GM18507 (cell line): ENCODE measurements at regions not wholly inside any gene's neighbourhood (a gene's known extent, or its start where the extent isn't known, plus 50 kb on each side); places are given as distances from the start of the nearest gene placed in this dataset.
"Not testable (repeated sequence)": the region's sequence is repeated elsewhere in the genome, so short reads cannot be mapped to it uniquely, and the experiment has no call there.

Experiments
- DNase-seq: peaks from one replicate; pipeline ENCODE4 v3.0.0; 2011; ENCODE audit warnings: low read depth; ENCODE audit not compliant: insufficient read length; ENCODE audit errors: extremely low spot score
- FAIRE-seq: peaks from 2 replicates; lab custom pipeline; 2011; peaks lifted over from hg19 to GRCh38; lab: Jason Lieb, UNC

- DNase-seq, result no peak
- no peak for FAIRE-seq
These were observed 252.6 kb downstream of the NPHP4 start for GRCh38 chr1:5739561-5740078.

DNA sequence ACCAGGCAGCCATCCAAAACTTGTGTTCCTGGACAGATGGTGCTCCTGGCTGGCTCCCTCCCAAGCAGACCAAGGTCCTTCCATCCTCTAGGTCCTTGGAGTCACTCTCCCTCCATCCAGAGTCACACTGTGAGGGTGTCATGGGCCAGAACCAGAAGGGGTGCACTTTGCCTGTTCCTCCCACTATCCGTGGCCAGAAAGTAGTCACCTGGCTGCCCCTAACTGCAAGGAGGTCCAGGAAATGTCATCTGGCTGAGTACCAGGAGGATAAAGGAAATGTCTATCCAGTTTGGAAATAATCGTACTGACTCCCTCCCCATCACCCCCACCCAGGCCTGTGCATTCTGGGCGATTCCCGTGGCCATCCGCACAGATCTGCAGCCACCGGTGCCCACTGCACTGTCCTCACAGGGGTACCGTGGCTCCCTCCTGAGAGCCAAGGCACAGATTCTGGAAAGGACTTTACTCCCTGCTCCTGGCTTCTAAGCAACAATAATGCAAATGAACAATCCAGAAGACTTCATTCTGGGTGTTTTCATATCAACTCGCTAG is 253.2 kb downstream of the NPHP4 start:
- DNase-seq (no peak), FAIRE-seq (no peak)

- FAIRE-seq, result no peak
- DNase-seq, result no peak
These were observed 255.1 kb downstream of the NPHP4 start for GRCh38 chr1:5737081-5737480.

GRCh38 chr1:5734996-5735395 is 257.2 kb downstream of the NPHP4 start:
- no peak for DNase-seq
- FAIRE-seq, result no peak

GRCh38 chr1:5734414-5734813 is 257.8 kb downstream of the NPHP4 start:
- FAIRE-seq (no peak), DNase-seq (no peak)

GRCh38 chr1:5733596-5733995 is 258.6 kb downstream of the NPHP4 start:
- FAIRE-seq (no peak), DNase-seq (no peak)

DNA sequence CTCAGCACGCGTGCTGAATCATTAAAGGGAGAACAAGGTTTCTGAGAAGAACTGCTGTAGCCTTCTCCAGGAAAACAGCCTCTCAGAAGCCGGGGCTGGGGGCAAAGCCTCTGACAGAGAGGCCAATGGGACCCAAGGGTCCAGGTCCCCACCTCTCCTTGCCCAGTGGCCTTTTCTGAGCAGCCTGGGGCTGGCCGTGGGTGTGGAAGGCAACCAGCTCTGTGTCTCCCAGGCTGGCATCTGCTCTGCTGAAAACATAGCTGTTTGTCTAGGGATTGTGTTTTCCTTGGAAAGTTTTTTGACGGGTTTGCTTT is 261.2 kb downstream of the NPHP4 start:
- no peak for FAIRE-seq
- no peak for DNase-seq

DNA sequence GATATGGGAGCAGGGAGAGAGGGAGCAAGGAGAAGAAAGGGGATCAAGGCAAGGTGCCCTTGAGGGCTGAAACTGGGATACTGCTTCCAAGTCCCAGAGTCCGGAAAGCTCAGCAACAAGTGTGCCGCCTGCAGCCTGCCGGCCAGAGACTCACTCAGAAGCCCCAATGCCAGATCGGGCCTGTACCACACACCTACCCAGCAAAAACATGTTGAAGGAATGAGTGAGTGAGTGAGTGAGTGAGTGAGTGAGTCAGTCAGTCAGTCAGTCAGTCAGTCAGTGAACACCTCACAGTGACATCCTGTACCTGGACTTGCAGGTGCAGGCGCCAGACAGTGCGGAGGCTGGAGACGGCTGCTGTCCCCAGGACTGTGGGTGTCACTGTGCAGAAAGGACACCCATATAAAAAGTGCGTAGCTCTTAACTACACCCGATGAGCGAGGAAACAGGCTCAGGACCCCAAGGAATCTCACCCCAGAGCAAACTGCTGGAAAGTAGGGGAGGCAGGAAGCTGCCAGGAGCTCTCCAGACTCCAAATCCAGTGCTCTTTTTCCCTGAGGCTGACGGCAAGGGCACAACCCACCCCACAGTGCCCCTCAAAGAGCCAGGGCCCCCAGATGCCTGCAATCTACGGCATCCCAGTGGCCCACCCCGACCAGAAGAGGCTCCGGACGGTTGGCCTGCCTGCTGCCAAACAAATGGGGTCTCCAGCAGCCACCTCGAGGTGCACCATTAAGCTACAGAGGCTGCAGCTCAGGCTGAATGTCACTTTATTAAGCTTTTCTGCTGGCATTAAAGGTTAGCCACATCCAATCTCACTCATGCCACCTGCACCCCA is 261.7 kb downstream of the NPHP4 start:
- FAIRE-seq (no peak), DNase-seq (no peak)

GRCh38 chr1:5729636-5730145 is 262.5 kb downstream of the NPHP4 start:
- FAIRE-seq (no peak), DNase-seq (no peak)

GRCh38 chr1:5728663-5729355 is 263.4 kb downstream of the NPHP4 start:
- FAIRE-seq, result no peak
- no peak for DNase-seq

- DNase-seq (no peak), FAIRE-seq (no peak)
These were observed 264.2 kb downstream of the NPHP4 start for GRCh38 chr1:5727871-5728643.

DNA sequence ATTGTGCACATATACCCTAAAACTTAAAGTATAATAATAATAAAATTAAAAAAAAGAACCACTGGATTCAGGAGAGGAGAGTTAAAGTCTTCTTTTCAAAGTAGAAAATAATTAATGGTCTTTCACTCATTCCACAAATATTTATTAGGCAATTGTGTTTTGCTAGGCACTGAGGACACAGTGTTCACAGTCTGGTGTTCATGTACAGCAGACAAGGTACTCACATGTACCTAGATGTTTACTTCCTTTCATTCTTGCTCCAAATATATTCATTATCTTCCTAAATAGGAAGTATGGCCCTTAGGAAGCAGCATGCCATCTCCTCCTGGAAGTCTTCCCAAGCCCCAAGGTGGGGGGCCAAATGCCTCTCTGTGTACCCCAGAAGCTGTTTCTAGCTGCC is 265.0 kb downstream of the NPHP4 start:
- FAIRE-seq, result no peak
- DNase-seq, result no peak

- not testable (repeated sequence) for DNase-seq, FAIRE-seq
These were observed 265.5 kb downstream of the NPHP4 start for GRCh38 chr1:5726586-5727184.

DNA sequence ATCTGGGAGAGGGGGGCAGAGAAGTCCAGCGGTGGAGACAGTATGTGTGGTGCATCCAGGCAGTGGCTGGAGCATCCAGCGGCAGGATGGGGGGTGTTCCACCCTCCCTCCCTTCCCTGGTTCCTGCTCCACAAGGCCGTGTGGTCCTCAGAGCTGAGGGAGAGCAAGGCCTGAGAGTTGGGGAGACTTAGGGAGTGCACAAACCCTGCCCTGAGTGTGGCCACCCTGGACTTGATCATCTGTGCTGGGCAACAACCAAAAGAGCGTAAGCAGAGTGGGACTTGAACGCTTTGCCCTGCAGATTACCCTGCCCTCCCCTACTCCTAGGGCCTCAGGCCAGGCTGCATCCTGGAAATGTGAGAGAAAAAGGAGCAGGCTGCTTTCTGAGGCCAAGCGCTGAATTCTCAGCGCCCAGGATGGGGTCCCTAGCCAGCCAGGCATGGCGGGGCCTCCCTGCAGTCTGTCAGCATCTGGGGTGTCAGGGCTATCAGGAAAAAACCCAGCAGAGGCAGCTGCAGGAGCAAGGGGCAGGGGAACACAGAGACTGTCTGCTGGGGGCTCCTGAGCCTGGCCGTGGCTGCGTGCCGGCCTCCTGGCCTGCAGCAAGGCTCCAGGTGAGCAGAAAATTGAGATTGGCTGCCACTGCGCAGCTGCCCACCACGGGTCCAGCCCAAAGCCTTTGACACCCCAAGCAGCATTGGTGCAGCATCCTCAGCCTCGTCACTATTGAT is 266.2 kb downstream of the NPHP4 start:
- FAIRE-seq (no peak), DNase-seq (no peak)

DNA sequence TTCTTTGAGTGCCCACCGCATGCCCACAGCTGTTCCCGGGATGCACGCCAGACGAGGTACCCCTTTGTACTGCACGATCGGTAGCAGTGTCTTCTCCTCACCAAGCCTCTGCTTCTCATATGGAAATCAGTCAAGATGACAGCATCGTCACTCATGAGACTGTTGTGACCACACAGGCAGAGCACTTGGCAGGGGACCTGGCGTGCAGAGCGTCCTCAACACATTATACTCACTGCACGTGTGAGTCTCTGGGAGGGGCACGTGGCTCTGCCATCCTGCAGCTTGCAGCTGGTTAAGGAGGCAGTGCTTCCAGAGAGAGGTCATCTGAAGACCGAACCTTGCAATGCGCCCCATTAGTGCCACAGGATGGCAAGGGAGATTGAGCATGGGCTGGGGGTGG is 266.8 kb downstream of the NPHP4 start:
- FAIRE-seq (no peak), DNase-seq (no peak)

DNA sequence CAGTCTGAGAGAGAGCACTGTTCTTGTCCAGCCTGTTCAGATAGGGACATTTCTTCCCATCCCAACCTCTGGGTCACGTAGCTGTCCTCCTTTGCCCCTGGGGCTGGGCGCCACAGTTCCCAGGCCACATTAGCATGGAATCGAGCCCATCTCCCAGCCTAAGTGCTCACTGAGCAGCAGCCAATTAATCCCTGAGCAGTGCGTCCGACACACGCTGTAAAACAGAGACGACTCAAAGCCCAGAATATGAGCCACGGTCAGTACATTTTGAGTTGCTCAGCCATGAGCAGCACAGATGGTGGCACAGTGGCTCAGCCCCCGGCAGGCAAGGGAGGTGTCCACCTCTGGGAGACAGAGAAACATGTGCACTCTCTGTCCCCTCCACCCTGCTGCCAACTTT is 267.4 kb downstream of the NPHP4 start:
- no peak for DNase-seq
- no peak for FAIRE-seq

- DNase-seq, result no peak
- no peak for FAIRE-seq
These were observed 269.5 kb downstream of the NPHP4 start for GRCh38 chr1:5722635-5723164.

DNA sequence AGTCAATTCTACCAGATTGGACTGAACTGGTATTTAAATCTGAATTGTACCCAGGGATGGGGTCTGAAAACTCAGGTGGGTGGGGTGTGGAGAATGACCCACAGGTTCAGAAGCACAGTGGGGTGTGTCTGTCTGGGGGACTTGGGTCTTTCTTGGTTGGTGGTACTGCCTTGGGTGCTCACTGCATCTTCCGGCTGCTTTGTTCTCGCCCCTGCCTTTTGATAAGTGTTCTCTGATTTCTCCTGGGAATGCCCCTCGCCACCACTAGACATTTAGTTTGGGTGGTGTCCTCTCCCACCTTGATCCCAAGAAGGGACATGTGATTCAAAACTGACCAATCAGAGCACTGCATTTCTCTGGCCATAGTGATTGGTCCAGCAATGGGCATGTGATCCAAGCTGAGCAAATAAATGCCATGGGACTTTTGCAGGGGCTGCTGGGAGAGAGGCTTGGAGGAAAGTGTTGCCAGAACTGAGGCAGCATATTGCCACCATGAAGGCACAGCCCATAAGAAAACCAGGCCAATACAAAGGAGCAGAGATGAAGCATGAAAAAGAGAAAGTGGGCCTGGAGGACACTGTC is 270.5 kb downstream of the NPHP4 start:
- DNase-seq (no peak), FAIRE-seq (no peak)
